ENCODE measurements at regions not wholly inside any gene's neighbourhood (a gene's known extent, or its start where the extent isn't known, plus 50 kb on each side); places are given as distances from the start of the nearest gene placed in this dataset.

GRCh38 chr2:30358842-30359241 is 88.2 kb upstream of the LCLAT1 start:
- no peak for TF ChIP-seq CTCF (IDR thresholded peaks at IDR 0.05; ENCODE audit: low read depth, low read length, poor library complexity, severe bottlenecking)
- no peak for TF ChIP-seq EZH2phosphoT487 (IDR thresholded peaks at IDR 0.05; ENCODE audit: borderline replicate concordance, low read length)

Measured in DOHH2 (cell line).